NCI-H69 (cell line): ENCODE measurements at regions not wholly inside any gene's neighbourhood (a gene's known extent, or its start where the extent isn't known, plus 50 kb on each side); places are given as distances from the start of the nearest gene placed in this dataset.

Experiments used
- DNase-seq: peaks from one replicate; lab custom pipeline; 2025; lab: John Stamatoyannopoulos, UW

- peak; percentile 30 for DNase-seq
Measured at GRCh38 chr18:77911971-77912605, 662.4 kb downstream of the GALR1 start.

DNA sequence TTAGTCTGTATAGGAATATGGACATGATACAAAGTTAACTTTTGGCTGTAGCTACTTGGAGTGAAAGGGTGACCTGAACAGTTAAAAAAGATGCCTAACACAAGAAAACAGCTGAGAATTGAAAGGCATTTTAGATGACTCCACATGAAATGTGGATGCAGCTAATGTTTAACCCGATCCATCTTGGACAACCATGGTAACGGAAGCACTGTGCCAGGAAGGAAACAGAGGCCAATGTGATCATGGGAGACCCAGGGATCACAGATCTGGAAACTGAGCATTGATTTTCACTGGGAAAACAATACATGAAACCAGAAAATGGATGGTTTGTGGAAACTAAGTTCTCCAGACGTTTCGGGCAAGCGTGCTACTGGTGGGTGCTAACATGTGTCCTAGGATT, 669.1 kb downstream of the GALR1 start:
- DNase-seq, result no peak

GRCh38 chr18:77919923-77920322, 670.3 kb downstream of the GALR1 start:
- DNase-seq, result no peak

DNA sequence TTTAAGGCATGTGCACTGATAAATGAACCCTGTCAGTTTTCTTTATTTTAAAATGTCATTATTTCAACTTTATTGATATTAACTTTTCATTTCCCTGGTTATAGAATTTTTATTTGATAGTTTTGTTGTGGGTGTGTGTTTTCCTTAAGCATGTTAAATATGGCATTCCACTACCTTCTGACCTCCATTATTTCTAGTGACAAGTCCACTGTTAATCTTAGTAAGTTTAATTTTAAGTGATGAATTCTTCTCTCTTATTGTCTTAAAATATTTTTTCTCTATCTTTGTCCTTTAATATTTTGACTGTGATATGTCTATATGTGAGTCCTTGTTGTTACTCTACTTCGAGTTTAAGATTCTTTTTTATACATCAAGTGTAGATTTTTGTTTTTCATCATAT, 685.7 kb downstream of the GALR1 start:
- DNase-seq, result no peak

DNA sequence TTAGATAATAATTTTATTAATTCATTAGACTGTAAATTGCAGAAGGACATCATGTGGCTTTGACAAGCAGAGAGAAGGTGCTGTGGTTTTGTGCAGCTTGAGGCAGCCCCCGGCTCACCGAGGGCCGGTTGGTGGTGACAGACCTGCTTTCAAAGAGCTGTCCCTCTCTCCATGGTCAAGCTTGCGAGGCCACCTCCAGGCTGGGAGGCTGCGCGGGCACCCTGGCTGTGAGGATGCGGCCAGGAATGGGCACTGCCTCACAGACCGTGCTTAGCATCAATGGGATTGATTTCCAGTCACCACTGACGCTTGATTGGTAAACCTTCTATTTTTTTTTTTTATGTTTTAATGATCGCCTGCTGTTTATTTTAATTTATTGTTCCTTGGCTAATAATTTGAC, 690.9 kb downstream of the GALR1 start:
- no peak for DNase-seq

GRCh38 chr18:77944533-77944932, 694.9 kb downstream of the GALR1 start:
- no peak for DNase-seq

- DNase-seq, result peak; percentile 52
Measured at GRCh38 chr18:77948567-77948966, 698.9 kb downstream of the GALR1 start.

- no peak for DNase-seq
Measured at GRCh38 chr18:77949355-77949973, 699.8 kb downstream of the GALR1 start.

GRCh38 chr18:77959248-77959647, 709.6 kb downstream of the GALR1 start:
- no peak for DNase-seq

- no peak for DNase-seq
Measured at GRCh38 chr18:77960791-77961410, 711.3 kb downstream of the GALR1 start.

DNA sequence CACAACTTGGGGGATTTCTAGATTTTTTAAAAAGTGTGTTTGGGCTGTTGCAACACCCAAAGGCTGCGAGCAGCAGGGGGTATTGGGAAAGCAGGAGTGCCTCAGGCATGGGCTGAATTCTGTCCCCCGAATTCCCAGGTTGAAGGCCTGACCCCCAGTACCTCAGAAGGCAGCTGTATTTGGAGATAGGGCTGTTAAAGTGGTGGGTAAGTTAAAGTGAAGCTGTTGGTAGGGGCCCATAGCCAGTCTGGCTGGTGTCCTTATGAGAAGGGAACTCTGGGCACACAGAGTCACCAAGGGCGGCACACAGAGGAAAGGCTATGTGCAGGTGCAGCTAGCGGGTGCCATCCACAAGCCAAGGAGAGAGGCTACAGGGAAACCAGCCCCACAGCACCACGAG, 717.4 kb downstream of the GALR1 start:
- DNase-seq, result no peak

DNA sequence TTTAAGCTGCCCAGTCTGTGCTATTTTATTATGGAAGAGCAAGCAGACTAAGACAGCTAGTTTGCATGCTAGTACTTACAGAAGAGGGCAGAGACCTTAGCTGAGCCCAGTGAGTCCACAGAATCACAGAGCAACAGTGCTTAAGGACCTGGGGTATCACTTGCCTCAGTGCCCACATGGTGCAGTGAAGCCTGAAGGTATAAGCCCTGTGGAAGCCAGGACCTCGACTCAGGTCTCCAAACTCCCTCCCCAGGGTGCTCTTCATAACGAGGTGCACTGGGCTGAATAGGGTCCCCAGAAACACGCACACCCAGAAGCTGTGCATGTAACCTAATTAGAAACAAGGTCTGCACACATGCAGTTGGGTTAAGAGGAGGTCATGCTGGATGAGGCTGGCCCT, 718.1 kb downstream of the GALR1 start:
- DNase-seq, result no peak

DNA sequence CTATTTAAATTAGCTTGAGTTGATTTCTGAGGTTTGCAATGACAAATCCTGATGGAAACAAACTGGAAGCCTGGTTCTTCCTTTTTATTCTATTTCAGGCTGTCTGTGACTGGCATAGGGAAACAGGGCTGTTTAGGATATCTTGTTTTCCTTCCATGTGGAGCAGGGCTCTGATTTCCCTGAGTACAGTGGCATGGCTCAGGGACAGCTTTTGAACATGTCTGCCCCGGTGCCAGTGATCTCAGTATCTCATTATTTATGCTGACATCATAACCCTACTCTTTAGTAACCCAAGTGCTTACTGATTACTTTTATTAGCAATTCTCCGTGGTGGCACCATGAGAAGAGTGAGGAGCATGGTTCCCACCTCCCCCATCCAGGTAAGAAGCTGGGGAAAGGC, 720.3 kb downstream of the GALR1 start:
- no peak for DNase-seq

- no peak for DNase-seq
Measured at GRCh38 chr18:77970814-77971213, 721.2 kb downstream of the GALR1 start.

DNA sequence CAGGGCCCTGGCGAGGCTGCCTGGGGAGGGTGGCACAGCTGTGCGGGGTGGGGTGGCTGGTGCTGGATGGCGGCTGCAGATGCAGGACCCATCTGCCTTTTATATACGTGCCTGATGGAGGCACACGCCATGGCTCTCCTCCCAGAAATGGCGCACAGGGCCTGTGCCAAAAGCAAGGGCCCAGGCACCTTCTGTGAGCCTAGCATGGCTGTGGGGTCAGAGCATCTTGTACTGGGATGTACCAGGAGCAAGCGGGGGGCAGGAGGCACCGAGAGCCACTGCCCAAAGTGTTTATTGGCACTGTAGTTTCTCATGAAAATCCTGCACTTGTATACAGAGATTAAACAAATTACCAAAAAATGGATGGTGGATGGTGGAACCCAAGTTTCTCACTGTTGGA, 724.1 kb downstream of the GALR1 start:
- DNase-seq, result no peak

DNA sequence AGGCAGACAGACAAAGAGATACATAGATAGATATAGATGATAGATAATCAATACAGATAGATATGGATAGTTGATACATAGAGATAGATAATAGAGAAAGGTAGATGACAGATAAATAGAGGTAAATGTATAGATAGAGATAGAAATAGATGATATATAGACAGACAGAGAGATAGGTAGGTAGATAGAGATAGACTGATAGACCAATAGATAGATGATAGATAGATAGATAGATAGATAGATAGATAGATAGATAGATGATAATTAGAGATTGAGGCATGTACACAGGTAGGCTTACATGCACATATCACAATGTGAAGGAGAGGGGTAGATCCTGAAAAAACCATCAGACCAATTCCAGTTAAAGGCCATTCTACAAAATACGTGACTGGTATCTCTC, 724.7 kb downstream of the GALR1 start:
- no peak for DNase-seq

DNA sequence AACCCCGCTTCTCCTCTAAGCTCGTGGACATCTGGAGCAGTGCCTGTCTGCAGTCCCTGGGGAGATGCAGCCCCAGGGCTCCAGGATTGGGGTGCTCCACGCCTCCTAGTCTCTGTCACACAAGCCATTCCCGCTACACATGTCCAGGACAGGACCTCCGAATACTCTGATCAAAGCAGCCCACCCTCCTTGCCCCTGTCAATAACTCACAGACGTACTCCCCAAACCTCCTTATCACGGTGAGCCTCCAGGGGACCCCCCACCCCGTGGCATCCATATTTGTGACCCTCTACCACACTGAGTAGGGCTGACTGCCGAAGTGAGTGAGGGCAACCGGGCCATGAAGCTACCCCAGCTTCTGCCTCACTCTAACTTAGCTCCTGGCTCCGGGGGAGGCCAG, 727.7 kb downstream of the GALR1 start:
- no peak for DNase-seq

DNA sequence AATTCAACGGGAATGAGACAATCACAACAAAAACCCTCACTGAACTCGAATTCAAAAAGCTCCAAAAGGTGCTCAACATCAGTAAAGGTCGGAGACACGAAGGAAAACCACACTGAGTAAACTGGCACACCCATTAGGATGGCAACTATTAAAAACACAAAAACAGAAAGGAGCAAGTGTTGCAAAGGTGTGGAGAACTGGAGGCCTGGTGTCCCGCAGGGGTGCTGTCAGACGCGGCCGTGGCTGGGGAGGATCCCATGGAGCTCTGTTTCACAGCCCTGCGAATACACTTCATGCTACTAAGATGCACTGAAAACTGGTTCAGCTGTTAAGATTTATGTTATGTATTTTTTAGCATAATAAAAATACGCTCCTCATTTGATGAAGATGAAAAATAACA, 730.6 kb downstream of the GALR1 start:
- DNase-seq, result no peak

GRCh38 chr18:77981874-77982273, 732.2 kb downstream of the GALR1 start:
- DNase-seq, result no peak

GRCh38 chr18:77983270-77983669, 733.6 kb downstream of the GALR1 start:
- no peak for DNase-seq

- DNase-seq, result no peak
Measured at GRCh38 chr18:77984178-77984577, 734.5 kb downstream of the GALR1 start.

DNA sequence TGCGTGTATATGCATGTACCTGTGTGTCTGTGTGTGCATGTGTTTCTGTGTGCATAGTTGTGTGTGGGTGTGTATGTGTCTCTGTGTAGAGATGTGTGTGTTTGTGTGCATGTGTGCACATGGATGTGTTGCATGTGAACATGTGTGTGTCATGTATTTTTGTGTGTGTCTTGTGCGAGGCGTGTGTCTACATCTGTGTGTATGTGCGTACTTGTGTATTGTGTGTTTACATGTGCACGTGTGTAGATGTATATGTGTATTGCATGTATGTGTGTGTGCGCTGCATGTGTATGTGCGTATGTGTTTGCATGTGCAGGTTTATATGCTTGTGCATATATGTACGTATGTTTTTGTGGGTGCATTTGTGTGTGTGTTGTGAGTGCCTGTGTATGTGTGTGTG, 735.2 kb downstream of the GALR1 start:
- DNase-seq, result no peak

DNA sequence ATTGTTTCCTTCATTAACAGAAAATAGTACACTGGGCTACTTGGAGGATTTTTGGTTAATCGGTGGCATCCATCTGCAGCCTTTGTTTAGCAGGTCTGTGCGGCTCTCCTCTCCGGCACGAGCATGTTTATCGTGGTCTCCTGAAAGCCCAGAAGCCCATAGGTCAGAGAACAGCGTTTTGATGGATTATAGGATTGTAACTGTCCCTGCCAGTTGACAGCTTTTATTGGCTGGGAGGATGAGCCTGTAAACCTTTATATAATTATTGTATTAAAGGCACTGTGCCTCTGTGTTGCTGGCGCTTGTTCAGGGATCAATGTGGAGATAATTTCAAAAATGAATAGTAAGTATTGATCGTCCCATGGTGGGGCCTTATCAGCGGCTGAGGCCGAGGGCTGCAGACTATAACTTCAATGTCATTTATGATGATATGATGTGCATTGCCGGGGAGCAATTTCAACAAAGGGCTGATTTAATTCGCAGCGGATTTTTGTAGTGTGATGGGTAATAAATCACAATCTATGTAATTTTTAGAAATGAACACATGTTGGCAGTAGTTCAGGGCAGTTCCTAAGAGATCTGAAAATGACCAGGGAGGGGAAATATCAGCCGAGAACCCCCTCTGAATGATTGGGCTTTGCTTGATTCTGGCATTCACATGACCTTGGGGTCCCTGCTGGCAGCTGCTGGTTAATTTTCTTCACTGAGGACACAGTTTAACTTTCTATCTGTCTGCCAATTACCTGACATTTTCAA, 736.1 kb downstream of the GALR1 start:
- DNase-seq, result no peak
